GM12878 (cell line): ENCODE measurements at regions not wholly inside any gene's neighbourhood (a gene's known extent, or its start where the extent isn't known, plus 50 kb on each side); places are given as distances from the start of the nearest gene placed in this dataset.

Source experiments
- ATAC-seq: fragments of 200-7000 bp; cut with Tn5 transposase; 3 replicates; pipeline ENCODE4 v1.9.1; 2020; ENCODE audit warnings: mild to moderate bottlenecking, moderate library complexity
- BruUV-seq: library from RNA; stranded (reverse); fragments of 400-500 nt; replicated peaks from 2 replicates; lab custom pipeline; 2021; lab: Mats Ljungman, UMichigan
- CTCF ChIA-PET: fragments of 300-600 bp; sonication (Branson Sonifier 250); formaldehyde crosslinking; extraction: SDS; loops from one replicate; lab custom pipeline; 2021; ENCODE audit warnings: inconsistent platforms; lab: Yijun Ruan, JAX
- POLR2A ChIA-PET: fragments of 350-600 bp; formaldehyde crosslinking; extraction: SDS; loops from one replicate; lab custom pipeline; 2021; ENCODE audit warnings: inconsistent platforms; lab: Charles Lee
- RAD21 ChIA-PET: fragments of 300-600 bp; sonication (Branson Sonifier 250); formaldehyde crosslinking; loops from one replicate; lab custom pipeline; 2023; ENCODE audit warnings: antibody characterized with exemption; ENCODE audit not compliant: unreplicated experiment; lab: Charles Lee
- SMC1A ChIA-PET: fragments of 300-600 bp; sonication (Branson Sonifier 250); formaldehyde crosslinking; loops from one replicate; lab custom pipeline; 2023; ENCODE audit not compliant: unreplicated experiment, uncharacterized antibody; lab: Charles Lee
- DNase-seq: peaks from one replicate; pipeline ENCODE4 v3.0.0-alpha.2; 2011; ENCODE audit warnings: low read depth, low spot score
- FAIRE-seq: peaks from 3 replicates; lab custom pipeline; 2011; peaks lifted over from hg19 to GRCh38; lab: Jason Lieb, UNC
- H2AFZ ChIP-seq: 2 replicates; pipeline ENCODE4 v1.6.0; 2011; ENCODE audit warnings: low read depth, low read length, control low read depth; ENCODE audit not compliant: control insufficient read depth
- H3K27ac ChIP-seq: 2 replicates; pipeline ENCODE4 v1.5.1; 2011; ENCODE audit warnings: control low read depth; ENCODE audit not compliant: control insufficient read depth, insufficient read depth
- H3K27me3 ChIP-seq, 2 experiments: replicated peaks in 1 of 2; 2 replicates each; pipeline versions ENCODE4 v1.6.0 to v1.6.1; 2011; ENCODE audit warnings: low read length in 1 of 2; ENCODE audit not compliant: control insufficient read depth in 2 of 2, insufficient read depth in 2 of 2
- H3K36me3 ChIP-seq, 2 experiments: 2 replicates each; pipeline ENCODE4 v1.5.1; 2011; ENCODE audit warnings: low read length in 1 of 2; ENCODE audit not compliant: control insufficient read depth in 2 of 2, insufficient read depth in 2 of 2
- H3K4me1 ChIP-seq: 2 replicates; pipeline ENCODE4 v1.6.1; 2011; ENCODE audit warnings: mild to moderate bottlenecking, low read length, moderate library complexity, mixed read lengths; ENCODE audit not compliant: control insufficient read depth, insufficient read depth
- H3K4me2 ChIP-seq: 2 replicates; pipeline ENCODE4 v1.6.0; 2011; ENCODE audit warnings: control low read depth; ENCODE audit not compliant: control insufficient read depth, insufficient read depth
- H3K4me3 ChIP-seq: fragments of 200-600 bp; sonication (generic); 2 replicates; pipeline ENCODE4 v1.5.1; 2016
- H3K79me2 ChIP-seq: 2 replicates; pipeline ENCODE4 v1.6.0; 2011; ENCODE audit warnings: low read length; ENCODE audit not compliant: control insufficient read depth, insufficient read depth
- H3K9ac ChIP-seq: 2 replicates; pipeline ENCODE4 v1.8.0; 2011; ENCODE audit warnings: low read length, control low read depth, mixed read lengths; ENCODE audit not compliant: control insufficient read depth, insufficient read depth
- H3K9me3 ChIP-seq: replicated peaks from 3 replicates; pipeline ENCODE4 v1.5.1; 2011; ENCODE audit warnings: mild to moderate bottlenecking, low read length; ENCODE audit not compliant: control insufficient read depth, insufficient read depth
- H4K20me1 ChIP-seq: 2 replicates; pipeline ENCODE4 v1.6.0; 2011; ENCODE audit not compliant: control insufficient read depth, insufficient read depth
- ASH2L ChIP-seq: fragments of 300-600, 200-600 bp; sonication (generic); IDR thresholded peaks from 2 replicates; pipeline ENCODE4 v1.6.1; 2017; ENCODE audit warnings: low read depth, mild to moderate bottlenecking, borderline replicate concordance
- BCL11A ChIP-seq: IDR thresholded peaks from 2 replicates; pipeline ENCODE4 v1.6.1; 2011; ENCODE audit warnings: low read depth, low read length
- ESRRA ChIP-seq: IDR thresholded peaks from 2 replicates; pipeline ENCODE4 v1.6.1; 2012; ENCODE audit warnings: mild to moderate bottlenecking, low read length, improper control_type of control experiment
- HSF1 ChIP-seq: fragments of 150-350 bp; IDR thresholded peaks from 2 replicates; pipeline ENCODE4 v1.6.1; 2014; ENCODE audit warnings: mild to moderate bottlenecking, low read depth, low read length
- KDM1A ChIP-seq: fragments of 200-600 bp; sonication (generic); IDR thresholded peaks from 2 replicates; pipeline ENCODE4 v1.6.1; 2016; ENCODE audit warnings: borderline replicate concordance
- NBN ChIP-seq: fragments of 450-650 bp; IDR thresholded peaks from 2 replicates; pipeline ENCODE4 v1.6.1; 2016
- NFIC ChIP-seq: IDR thresholded peaks from 2 replicates; pipeline ENCODE4 v1.6.1; 2012; ENCODE audit warnings: low read depth, mild to moderate bottlenecking, inconsistent platforms, low read length, moderate library complexity
- NFYA ChIP-seq: IDR thresholded peaks from 2 replicates; pipeline ENCODE4 v1.6.1; 2011; ENCODE audit warnings: low read depth, mild to moderate bottlenecking, low read length, improper control_type of control experiment, borderline replicate concordance
- RELA ChIP-seq: fragments of 450-650 bp; IDR thresholded peaks from 2 replicates; pipeline ENCODE4 v1.8.0; 2014; ENCODE audit warnings: borderline replicate concordance; ENCODE audit not compliant: partially characterized antibody
- SMAD5 ChIP-seq: IDR thresholded peaks from 2 replicates; pipeline ENCODE4 v1.6.1; 2016; ENCODE audit warnings: antibody characterized with exemption, low read depth
- SREBF2 ChIP-seq: IDR thresholded peaks from 2 replicates; pipeline ENCODE4 v1.6.1; 2012; ENCODE audit warnings: mild to moderate bottlenecking, low read length
- SUPT20H ChIP-seq: IDR thresholded peaks from 2 replicates; pipeline ENCODE4 v1.6.1; 2011; ENCODE audit warnings: low read depth, mild to moderate bottlenecking, low read length, moderate library complexity, borderline replicate concordance; ENCODE audit not compliant: control insufficient read depth
- TCF12 ChIP-seq: IDR thresholded peaks from 2 replicates; pipeline ENCODE4 v1.6.1; 2011; ENCODE audit warnings: low read depth, mild to moderate bottlenecking, low read length
- USF1 ChIP-seq: IDR thresholded peaks from 2 replicates; pipeline ENCODE4 v1.6.1; 2011; ENCODE audit warnings: borderline replicate concordance, low read depth, mild to moderate bottlenecking, moderate library complexity, mixed read lengths, low read length; ENCODE audit not compliant: insufficient read depth; ENCODE audit errors: extremely low read length
- ZBED1 ChIP-seq: IDR thresholded peaks from 2 replicates; pipeline ENCODE4 v1.6.1; 2016; ENCODE audit warnings: borderline replicate concordance
- ZZZ3 ChIP-seq: IDR thresholded peaks from 2 replicates; pipeline ENCODE4 v1.6.1; 2011; ENCODE audit warnings: low read depth; ENCODE audit not compliant: control insufficient read depth, insufficient read length
- WGBS: methylation state at CpG from one replicate; pipeline ENCODE4 v1.1.6; 2016; ENCODE audit warnings: low lambda C conversion rate; ENCODE audit not compliant: insufficient replicate concordance, insufficient coverage; ENCODE audit errors: missing lambda C conversion rate; 5-methylcytosine and 5-hydroxymethylcytosine counted together
- in situ Hi-C: fragments of 300-500 bp; cut with MboI; formaldehyde crosslinking; loops from 9 replicates; pipeline ENCODE4 v1.14.3; 2018; ENCODE audit warnings: mixed read lengths
- intact Hi-C: fragments of 100-400 bp; cut with micrococcal nuclease; formaldehyde crosslinking; loops from one replicate; pipeline ENCODE4 v1.14.2; 2022; ENCODE audit not compliant: unreplicated experiment

- TF ChIP-seq ESRRA (no peak), SREBF2 (no peak), ASH2L (no peak), NBN (no peak), SMAD5 (no peak), ZBED1 (no peak), HSF1 (no peak)
Observed at GRCh38 chr7:42688056-42688371, 223.9 kb downstream of the C7orf25 start (continued).

GRCh38 chr7:42687211-42688055 lies 224.4 kb downstream of the C7orf25 start:
- no peak for TF ChIP-seq TCF12
- no peak for TF ChIP-seq ZZZ3
- TF ChIP-seq ASH2L = no peak
- no peak for TF ChIP-seq NFYA
- TF ChIP-seq NFIC = no peak
- TF ChIP-seq USF1 = no peak
- TF ChIP-seq RELA = no peak
- TF ChIP-seq KDM1A = no peak
- TF ChIP-seq BCL11A = no peak
- no peak for TF ChIP-seq SUPT20H
- no peak for ATAC-seq
- no peak overlapping the region for H3K4me2 ChIP-seq
- in situ Hi-C loops = no loop called here
- no peaks in the 10 kb centered on the region for H3K9me3 ChIP-seq
- RAD21 ChIA-PET = no interaction called here
- no peaks in the 10 kb centered on the region for H3K79me2 ChIP-seq
- 41% methylated on average over 9 of the region's 9 CpGs for WGBS
- FAIRE-seq = no peak
- no peak overlapping the region for H2AFZ ChIP-seq
- no peak overlapping the region for H3K27ac ChIP-seq
- SMC1A ChIA-PET = no interaction called here
- H4K20me1 ChIP-seq = no peaks in the 10 kb centered on the region
- BruUV-seq = no TSS peak
- no peaks in the 10 kb centered on the region for H3K36me3 ChIP-seq
- no peaks in the 10 kb centered on the region for H3K4me1 ChIP-seq
- POLR2A ChIA-PET = no interaction called here
- CTCF ChIA-PET = no interaction called here
- H3K4me3 ChIP-seq = no peak overlapping the region
- H3K9ac ChIP-seq = no peak overlapping the region
- intact Hi-C loops = no loop called here
- no peaks in the 10 kb centered on the region; a peak in 1 of 4 replicates for H3K27me3 ChIP-seq
- no peak for DNase-seq
